ENCODE measurements at regions not wholly inside any gene's neighbourhood (a gene's known extent, or its start where the extent isn't known, plus 50 kb on each side); places are given as distances from the start of the nearest gene placed in this dataset.

GRCh38 chr5:98631311-98632054, 142.0 kb upstream of the RGMB start:
- ChIA-PET CTCF (ENCODE audit: partially characterized antibody) (no interaction called here), POLR2A (ENCODE audit: partially characterized antibody) (no interaction called here)
- Histone ChIP-seq H4K20me1 (replicated peaks in 1 of 2; ENCODE audit: control insufficient read depth in 1 of 2, insufficient read depth in 2 of 2, low read length in 2 of 2) (no peaks in the 10 kb centered on the region), H3K27me3 (replicated peaks in 1 of 4; ENCODE audit: control insufficient read depth in 3 of 4, extremely low read depth in 1 of 4, insufficient read depth in 3 of 4, low read length in 3 of 4) (no peaks in the 10 kb centered on the region), H2BK120ac (replicated peaks; ENCODE audit: low read depth, low read length) (no peak overlapping the region), H3K56ac (replicated peaks; ENCODE audit: insufficient read length, low read depth, low read length) (no peak overlapping the region), H3K18ac (ENCODE audit: extremely low read depth, low read length) (no peak overlapping the region), H3K14ac (ENCODE audit: insufficient read length) (no peak overlapping the region), H3K9ac (replicated peaks in 1 of 4; ENCODE audit: extremely low read depth in 1 of 4, low read depth in 3 of 4, low read length in 3 of 4) (no peak overlapping the region), H3K4me2 (ENCODE audit: insufficient read depth in 1 of 2, low read depth in 2 of 2, low read length in 2 of 2) (no peak overlapping the region), H4K91ac (replicated peaks; ENCODE audit: insufficient read length, low read length) (no peak overlapping the region), H3K79me1 (ENCODE audit: low read depth, low read length) (no peaks in the 10 kb centered on the region), H3K4me1 (replicated peaks in 1 of 4; ENCODE audit: control insufficient read depth in 3 of 4, insufficient read depth in 4 of 4, low read length in 3 of 4) (peaks cover 0 to 6% (median 2%) of the 10 kb centered on the region in 4 experiments; a peak in 2 of 7 replicates), H4K5ac (ENCODE audit: insufficient read length, low read depth, low read length) (no peak overlapping the region), H3K79me2 (ENCODE audit: control insufficient read depth in 1 of 2, insufficient read depth in 2 of 2, low read length in 2 of 2) (no peaks in the 10 kb centered on the region), H2BK15ac (ENCODE audit: low read length) (no peak overlapping the region), H3K9me3 (ENCODE audit: insufficient read depth in 2 of 2, low read depth in 1 of 2, low read length in 1 of 2) (peaks cover 0 to 3% of the 10 kb centered on the region in 2 experiments; a peak in 1 of 4 replicates), H4K8ac (ENCODE audit: extremely low read depth, insufficient read depth, low read length) (no peak overlapping the region), H2BK5ac (ENCODE audit: low read depth, low read length) (no peak overlapping the region), H3K27ac (ENCODE audit: low read depth, low read length) (no peak overlapping the region), H2BK20ac (ENCODE audit: low read length) (no peak overlapping the region), H3K23me2 (ENCODE audit: low read depth, low read length) (no peaks in the 10 kb centered on the region), H3K36me3 (ENCODE audit: control insufficient read depth in 2 of 4, insufficient read depth in 4 of 4, low read length in 3 of 4) (no peaks in the 10 kb centered on the region), H3K23ac (ENCODE audit: insufficient read length) (no peak overlapping the region), H3K4me3 (ENCODE audit: extremely low read depth in 1 of 4, insufficient read depth in 2 of 4, low read depth in 3 of 4, low read length in 4 of 4) (no peak overlapping the region), H2AK5ac (ENCODE audit: low read depth, low read length) (no peak overlapping the region), H2AFZ (ENCODE audit: low read length) (no peak overlapping the region), H3K4ac (replicated peaks; ENCODE audit: insufficient read length, low read depth, low read length) (no peak overlapping the region), H2BK12ac (ENCODE audit: low read depth, low read length) (no peak overlapping the region)
- DNase-seq (ENCODE audit: low read depth in 1 of 2, low spot score in 2 of 2) (no peak), FAIRE-seq (no peak)
- WGBS, 2 experiments (ENCODE audit: extremely low coverage in 1 of 2, insufficient coverage in 1 of 2, insufficient read length in 1 of 2, insufficient replicate concordance in 2 of 2, low coverage in 1 of 2, low lambda C conversion rate in 2 of 2, missing lambda C conversion rate in 1 of 2), result 95% methylated on average over 1 of the region's 1 CpG; no CpG with 5 or more reads in 1 of the 2 experiments
- TF ChIP-seq RFX5 (IDR thresholded peaks at IDR 0.05; ENCODE audit: borderline replicate concordance, low read depth, low read length), result no peak
- TF ChIP-seq SIN3A (conservative IDR thresholded peaks at IDR 0.05 in 1 of 2, IDR thresholded peaks at IDR 0.05 in 1 of 2; ENCODE audit: low read depth in 1 of 2, low read length in 2 of 2), result no peak
- TF ChIP-seq MAFK (IDR thresholded peaks at IDR 0.05; ENCODE audit: low read depth, low read length), result no peak
- no peak for TF ChIP-seq USF2 (IDR thresholded peaks at IDR 0.05; ENCODE audit: low read length)

All from H1 (cell line).